ENCODE measurements at regions not wholly inside any gene's neighbourhood (a gene's known extent, or its start where the extent isn't known, plus 50 kb on each side); places are given as distances from the start of the nearest gene placed in this dataset.

GRCh38 chr5:57988813-57989212 is 471.1 kb downstream of the PLK2 start:
- DNase-seq (ENCODE audit: low read depth), result no peak
- Mint-ChIP-seq H3K27me3 (ENCODE audit: low read depth, unreplicated experiment) (no peaks in the 10 kb centered on the region), H3K27ac (ENCODE audit: unreplicated experiment) (no peak overlapping the region), H3K4me1 (ENCODE audit: low read depth, unreplicated experiment) (peaks cover 13% of the 10 kb centered on the region), H3K36me3 (ENCODE audit: low read depth, unreplicated experiment) (no peaks in the 10 kb centered on the region), H3K4me3 (ENCODE audit: unreplicated experiment) (no peak overlapping the region), H3K9me3 (ENCODE audit: unreplicated experiment) (no peaks in the 10 kb centered on the region)
- H3K27ac ChIP-seq (ENCODE audit: low read depth, low read length), result no peak overlapping the region
- H3K4me2 ChIP-seq (ENCODE audit: low read length), result no peak overlapping the region
- no peaks in the 10 kb centered on the region for H3K9me3 ChIP-seq (ENCODE audit: insufficient read depth, low read depth, low read length)
- no peak overlapping the region for H3K4me3 ChIP-seq (ENCODE audit: insufficient read depth, low read depth, low read length)
- no peaks in the 10 kb centered on the region for H3K4me1 ChIP-seq (ENCODE audit: insufficient read depth, low read length)
- H2AFZ ChIP-seq (ENCODE audit: low read depth, low read length), result no peak overlapping the region
- TF ChIP-seq EZH2 (IDR thresholded peaks at IDR 0.05; ENCODE audit: insufficient read depth, low read length), result no peak
- TF ChIP-seq CTCF (IDR thresholded peaks at IDR 0.05; ENCODE audit: insufficient read depth, low read depth, low read length), result no peak
- H4K20me1 ChIP-seq (ENCODE audit: insufficient read depth, low read length), result no peaks in the 10 kb centered on the region
- no peak overlapping the region for H3K9ac ChIP-seq (ENCODE audit: low read length)
- no peaks in the 10 kb centered on the region for H3K27me3 ChIP-seq (ENCODE audit: insufficient read depth, low read length)
- no peak for FAIRE-seq
- no peaks in the 10 kb centered on the region for H3K79me2 ChIP-seq (ENCODE audit: insufficient read depth, low read length)
- no peaks in the 10 kb centered on the region for H3K36me3 ChIP-seq (ENCODE audit: insufficient read depth, low read length)

GRCh38 chr5:57987552-57987951 is 472.3 kb downstream of the PLK2 start:
- no peak overlapping the region for H3K4me2 ChIP-seq (ENCODE audit: low read length)
- H3K9me3 Mint-ChIP-seq (ENCODE audit: unreplicated experiment), result no peaks in the 10 kb centered on the region
- DNase-seq (ENCODE audit: low read depth), result no peak

More at GRCh38 chr5:57987552-57987951, 472.3 kb downstream of the PLK2 start:
- H3K9me3 ChIP-seq (ENCODE audit: insufficient read depth, low read depth, low read length), result no peaks in the 10 kb centered on the region
- Mint-ChIP-seq H3K27me3 (ENCODE audit: low read depth, unreplicated experiment) (no peaks in the 10 kb centered on the region), H3K4me1 (ENCODE audit: low read depth, unreplicated experiment) (peaks cover 13% of the 10 kb centered on the region), H3K36me3 (ENCODE audit: low read depth, unreplicated experiment) (no peaks in the 10 kb centered on the region), H3K27ac (ENCODE audit: unreplicated experiment) (no peak overlapping the region), H3K4me3 (ENCODE audit: unreplicated experiment) (no peak overlapping the region)
- no peaks in the 10 kb centered on the region for H3K4me1 ChIP-seq (ENCODE audit: insufficient read depth, low read length)
- no peak for TF ChIP-seq CTCF (IDR thresholded peaks at IDR 0.05; ENCODE audit: insufficient read depth, low read depth, low read length)
- no peaks in the 10 kb centered on the region for H3K79me2 ChIP-seq (ENCODE audit: insufficient read depth, low read length)
- H3K9ac ChIP-seq (ENCODE audit: low read length), result no peak overlapping the region
- H2AFZ ChIP-seq (ENCODE audit: low read depth, low read length), result no peak overlapping the region
- no peaks in the 10 kb centered on the region for H3K27me3 ChIP-seq (ENCODE audit: insufficient read depth, low read length)
- no peaks in the 10 kb centered on the region for H4K20me1 ChIP-seq (ENCODE audit: insufficient read depth, low read length)
- H3K36me3 ChIP-seq (ENCODE audit: insufficient read depth, low read length), result no peaks in the 10 kb centered on the region
- FAIRE-seq, result no peak
- H3K27ac ChIP-seq (ENCODE audit: low read depth, low read length), result no peak overlapping the region
- no peak overlapping the region for H3K4me3 ChIP-seq (ENCODE audit: insufficient read depth, low read depth, low read length)
